WTC11 (cell line): ENCODE measurements at regions not wholly inside any gene's neighbourhood (a gene's known extent, or its start where the extent isn't known, plus 50 kb on each side); places are given as distances from the start of the nearest gene placed in this dataset.

Experiments
- ATAC-seq: fragments of 200-7000 bp; cut with Tn5 transposase; 2 replicates; pipeline ENCODE4 v1.10.0; 2021; ENCODE audit warnings: mild to moderate bottlenecking, moderate library complexity
- CTCF ChIA-PET: fragments of 300-600 bp; sonication (Branson Sonifier 250); formaldehyde crosslinking; loops from one replicate; lab custom pipeline; 2021; ENCODE audit warnings: antibody characterized with exemption; lab: Charles Lee
- POLR2A ChIA-PET: fragments of 350-600 bp; sonication (Branson Sonifier 250); formaldehyde crosslinking; loops from one replicate; lab custom pipeline; 2021; ENCODE audit warnings: antibody characterized with exemption; lab: Charles Lee
- DNase-seq: peaks from one replicate; pipeline ENCODE4 v3.0.0; 2021; ENCODE audit warnings: low spot score
- H3K27ac Mint-ChIP-seq: 2 replicates; pipeline ENCODE4 v1.8.0; 2021; ENCODE audit warnings: mixed read lengths
- H3K27me3 Mint-ChIP-seq: 2 replicates; pipeline ENCODE4 v1.8.0; 2021; ENCODE audit warnings: low read depth, mild to moderate bottlenecking, moderate library complexity, mixed read lengths
- H3K36me3 Mint-ChIP-seq: 2 replicates; pipeline ENCODE4 v1.8.0; 2021; ENCODE audit warnings: mixed read lengths
- H3K4me1 Mint-ChIP-seq: 2 replicates; pipeline ENCODE4 v1.8.0; 2022; ENCODE audit warnings: mixed read lengths
- H3K4me3 Mint-ChIP-seq: 2 replicates; pipeline ENCODE4 v1.8.0; 2021; ENCODE audit warnings: mild to moderate bottlenecking, moderate library complexity, mixed read lengths
- H3K9me3 Mint-ChIP-seq: 2 replicates; pipeline ENCODE4 v1.8.0; 2021; ENCODE audit warnings: mixed read lengths
- ATF1 ChIP-seq: sonication (generic); formaldehyde crosslinking; IDR thresholded peaks from 2 replicates; pipeline ENCODE4 v1.8.1; 2023; ENCODE audit warnings: mild to moderate bottlenecking, moderate library complexity, missing genetic modification reagents
- CDX4 ChIP-seq: fragments of 250-450 bp; sonication (Bioruptor Pico); IDR thresholded peaks from 2 replicates; pipeline ENCODE4 v1.9.0; 2021; ENCODE audit warnings: moderate library complexity, mild to moderate bottlenecking, inconsistent platforms, borderline replicate concordance
- CTCF ChIP-seq: fragments of 200-600 bp; IDR thresholded peaks from 2 replicates; pipeline ENCODE4 v1.8.0; 2022; ENCODE audit warnings: antibody characterized with exemption
- E2F4 ChIP-seq: sonication (generic); formaldehyde crosslinking; IDR thresholded peaks from 2 replicates; pipeline ENCODE4 v1.8.1; 2022; ENCODE audit warnings: low read depth, mild to moderate bottlenecking, moderate library complexity, missing genetic modification reagents, borderline replicate concordance
- MLX ChIP-seq: sonication (generic); formaldehyde crosslinking; IDR thresholded peaks from 2 replicates; pipeline ENCODE4 v1.8.1; 2023; ENCODE audit warnings: mild to moderate bottlenecking, missing genetic modification reagents, moderate library complexity
- MXD4 ChIP-seq: fragments of 250-450 bp; sonication (Bioruptor Pico); IDR thresholded peaks from 2 replicates; pipeline ENCODE4 v1.8.0; 2021; ENCODE audit warnings: mild to moderate bottlenecking, moderate library complexity, borderline replicate concordance
- NFYB ChIP-seq: sonication (generic); formaldehyde crosslinking; conservative IDR thresholded peaks from 2 replicates; pipeline ENCODE4 v1.8.0; 2022; ENCODE audit warnings: low read depth, missing genetic modification reagents
- PREB ChIP-seq: sonication (generic); formaldehyde crosslinking; IDR thresholded peaks from 2 replicates; pipeline ENCODE4 v1.8.1; 2022; ENCODE audit warnings: mild to moderate bottlenecking, missing genetic modification reagents, moderate library complexity, borderline replicate concordance
- RELA ChIP-seq: sonication (generic); formaldehyde crosslinking; IDR thresholded peaks from 2 replicates; pipeline ENCODE4 v1.8.1; 2022; ENCODE audit warnings: missing genetic modification reagents, mild to moderate bottlenecking, borderline replicate concordance
- RORB ChIP-seq: fragments of 250-450 bp; sonication (Bioruptor Pico); IDR thresholded peaks from 2 replicates; pipeline ENCODE4 v1.9.0; 2021; ENCODE audit warnings: mild to moderate bottlenecking
- SMAD4 ChIP-seq: sonication (generic); formaldehyde crosslinking; IDR thresholded peaks from 2 replicates; pipeline ENCODE4 v1.8.0; 2022; ENCODE audit warnings: mild to moderate bottlenecking, missing genetic modification reagents
- ZNF263 ChIP-seq: sonication (generic); formaldehyde crosslinking; IDR thresholded peaks from 2 replicates; pipeline ENCODE4 v1.8.1; 2022; ENCODE audit warnings: low read depth, mild to moderate bottlenecking, moderate library complexity, missing genetic modification reagents
- ZNF281 ChIP-seq: sonication (generic); formaldehyde crosslinking; IDR thresholded peaks from 2 replicates; pipeline ENCODE4 v1.8.0; 2023; ENCODE audit warnings: mild to moderate bottlenecking, missing genetic modification reagents
- ZNF416 ChIP-seq: fragments of 250-450 bp; sonication (Bioruptor Pico); IDR thresholded peaks from 2 replicates; pipeline ENCODE4 v1.9.0; 2021; ENCODE audit warnings: mild to moderate bottlenecking, inconsistent platforms
- TF ChIP-seq, protein P1 (sequence below): sonication (generic); formaldehyde crosslinking; IDR thresholded peaks from 2 replicates; pipeline ENCODE4 v1.8.0; 2022; ENCODE audit warnings: mild to moderate bottlenecking, missing genetic modification reagents
- TF ChIP-seq, protein P2 (sequence below): sonication (generic); formaldehyde crosslinking; IDR thresholded peaks from 2 replicates; pipeline ENCODE4 v1.8.1; 2022; ENCODE audit warnings: missing genetic modification reagents, borderline replicate concordance
- TF ChIP-seq, protein P3 (sequence below): fragments of 250-450 bp; sonication (Bioruptor Pico); IDR thresholded peaks from 2 replicates; pipeline ENCODE4 v2.1.2; 2022; ENCODE audit warnings: mild to moderate bottlenecking, moderate library complexity

- no peak for DNase-seq
- TF ChIP-seq NFYB (CRISPR knock-in tag) = no peak
- TF ChIP-seq RORB (CRISPR knock-in tag) = no peak
- TF ChIP-seq PREB (CRISPR knock-in tag) = no peak
- no peak for TF ChIP-seq MLX
- TF ChIP-seq ZNF263 (CRISPR knock-in tag) = no peak
- TF ChIP-seq RELA (CRISPR knock-in tag) = no peak
- TF ChIP-seq, protein P1, sequence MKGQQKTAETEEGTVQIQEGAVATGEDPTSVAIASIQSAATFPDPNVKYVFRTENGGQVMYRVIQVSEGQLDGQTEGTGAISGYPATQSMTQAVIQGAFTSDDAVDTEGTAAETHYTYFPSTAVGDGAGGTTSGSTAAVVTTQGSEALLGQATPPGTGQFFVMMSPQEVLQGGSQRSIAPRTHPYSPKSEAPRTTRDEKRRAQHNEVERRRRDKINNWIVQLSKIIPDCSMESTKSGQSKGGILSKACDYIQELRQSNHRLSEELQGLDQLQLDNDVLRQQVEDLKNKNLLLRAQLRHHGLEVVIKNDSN = no peak
- TF ChIP-seq CDX4 (CRISPR knock-in tag) = no peak
- no peak for TF ChIP-seq SMAD4 (CRISPR knock-in tag)
- TF ChIP-seq ZNF281 (CRISPR knock-in tag) = no peak
- no peak for TF ChIP-seq E2F4 (CRISPR knock-in tag)
- TF ChIP-seq MXD4 (CRISPR knock-in tag) = no peak
- TF ChIP-seq, protein P2, sequence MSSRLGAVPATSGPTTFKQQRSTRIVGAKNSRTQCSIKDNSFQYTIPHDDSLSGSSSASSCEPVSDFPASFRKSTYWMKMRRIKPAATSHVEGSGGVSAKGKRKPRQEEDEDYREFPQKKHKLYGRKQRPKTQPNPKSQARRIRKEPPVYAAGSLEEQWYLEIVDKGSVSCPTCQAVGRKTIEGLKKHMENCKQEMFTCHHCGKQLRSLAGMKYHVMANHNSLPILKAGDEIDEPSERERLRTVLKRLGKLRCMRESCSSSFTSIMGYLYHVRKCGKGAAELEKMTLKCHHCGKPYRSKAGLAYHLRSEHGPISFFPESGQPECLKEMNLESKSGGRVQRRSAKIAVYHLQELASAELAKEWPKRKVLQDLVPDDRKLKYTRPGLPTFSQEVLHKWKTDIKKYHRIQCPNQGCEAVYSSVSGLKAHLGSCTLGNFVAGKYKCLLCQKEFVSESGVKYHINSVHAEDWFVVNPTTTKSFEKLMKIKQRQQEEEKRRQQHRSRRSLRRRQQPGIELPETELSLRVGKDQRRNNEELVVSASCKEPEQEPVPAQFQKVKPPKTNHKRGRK (CRISPR knock-in tag) = no peak
- no peak for TF ChIP-seq ATF1 (CRISPR knock-in tag)
- H3K36me3 Mint-ChIP-seq = no peaks in the 10 kb centered on the region
- CTCF ChIA-PET = interaction anchor here (0.8 to 1.2 kb wide), 2 partner anchors 99 to 123 kb away, joined by 3 to 5 read pairs; no protein-coding TSS in a partner anchor
- H3K9me3 Mint-ChIP-seq = no peaks in the 10 kb centered on the region
- H3K27ac Mint-ChIP-seq = no peak overlapping the region
- POLR2A ChIA-PET = no interaction called here
- H3K4me1 Mint-ChIP-seq = peaks cover 10% of the 10 kb centered on the region
- H3K4me3 Mint-ChIP-seq = no peak overlapping the region
- H3K27me3 Mint-ChIP-seq = peaks cover 30% of the 10 kb centered on the region
- peak; percentile 28 for ATAC-seq
Observed at GRCh38 chr17:33551911-33552310, 258.8 kb upstream of the ASIC2 start.

- H3K36me3 Mint-ChIP-seq = peaks cover 7% of the 10 kb centered on the region
- ChIA-PET CTCF (no interaction called here), POLR2A (no interaction called here)
- no peak overlapping the region for H3K27ac Mint-ChIP-seq
- H3K4me3 Mint-ChIP-seq = no peak overlapping the region
- DNase-seq (no peak), ATAC-seq (no peak)
- H3K9me3 Mint-ChIP-seq = peaks cover 30% of the 10 kb centered on the region
- H3K27me3 Mint-ChIP-seq = peaks cover 13% of the 10 kb centered on the region
- TF ChIP-seq MXD4 (CRISPR knock-in tag) (no peak), ZNF416 (no peak), CTCF (no peak)
- TF ChIP-seq, protein P3, sequence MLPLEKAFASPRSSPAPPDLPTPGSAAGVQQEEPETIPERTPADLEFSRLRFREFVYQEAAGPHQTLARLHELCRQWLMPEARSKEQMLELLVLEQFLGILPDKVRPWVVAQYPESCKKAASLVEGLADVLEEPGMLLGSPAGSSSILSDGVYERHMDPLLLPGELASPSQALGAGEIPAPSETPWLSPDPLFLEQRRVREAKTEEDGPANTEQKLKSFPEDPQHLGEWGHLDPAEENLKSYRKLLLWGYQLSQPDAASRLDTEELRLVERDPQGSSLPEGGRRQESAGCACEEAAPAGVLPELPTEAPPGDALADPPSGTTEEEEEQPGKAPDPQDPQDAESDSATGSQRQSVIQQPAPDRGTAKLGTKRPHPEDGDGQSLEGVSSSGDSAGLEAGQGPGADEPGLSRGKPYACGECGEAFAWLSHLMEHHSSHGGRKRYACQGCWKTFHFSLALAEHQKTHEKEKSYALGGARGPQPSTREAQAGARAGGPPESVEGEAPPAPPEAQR (CRISPR knock-in tag) = no peak
- no peaks in the 10 kb centered on the region for H3K4me1 Mint-ChIP-seq
Observed at GRCh38 chr17:33560165-33560564, 267.1 kb upstream of the ASIC2 start.
